H9 (cell line): ENCODE measurements at regions not wholly inside any gene's neighbourhood (a gene's known extent, or its start where the extent isn't known, plus 50 kb on each side); places are given as distances from the start of the nearest gene placed in this dataset.

Experiments
- DNase-seq: peaks from one replicate; pipeline ENCODE4 v3.0.0-alpha.2; 2017
- H2AFZ ChIP-seq: one replicate; pipeline ENCODE4 v1.6.1; 2013; ENCODE audit warnings: mild to moderate bottlenecking, low read length, control low read depth, moderate library complexity
- H2AK5ac ChIP-seq: 2 replicates; pipeline ENCODE4 v1.6.1; 2013; ENCODE audit warnings: low read length, control low read depth, mixed read lengths; ENCODE audit not compliant: insufficient read length
- H2BK120ac ChIP-seq: one replicate; pipeline ENCODE4 v1.6.1; 2013; ENCODE audit warnings: low read depth, mild to moderate bottlenecking, low read length, control low read depth, inconsistent platforms; ENCODE audit not compliant: poor library complexity, severe bottlenecking
- H2BK12ac ChIP-seq: 2 replicates; pipeline ENCODE4 v1.6.1; 2013; ENCODE audit warnings: low read length, control low read depth, mixed read lengths, low read depth; ENCODE audit not compliant: insufficient read length
- H2BK15ac ChIP-seq: 2 replicates; pipeline ENCODE4 v1.6.1; 2013; ENCODE audit warnings: low read depth, low read length, control low read depth
- H2BK20ac ChIP-seq: one replicate; pipeline ENCODE4 v1.6.1; 2013; ENCODE audit warnings: low read depth, mild to moderate bottlenecking, low read length, control low read depth, inconsistent platforms; ENCODE audit not compliant: poor library complexity, severe bottlenecking
- H2BK5ac ChIP-seq: 2 replicates; pipeline ENCODE4 v1.6.1; 2013; ENCODE audit warnings: low read length, control low read depth, mixed read lengths; ENCODE audit not compliant: insufficient read length
- H3K14ac ChIP-seq: 2 replicates; pipeline ENCODE4 v1.6.1; 2013; ENCODE audit warnings: low read length, control low read depth; ENCODE audit not compliant: insufficient read depth
- H3K18ac ChIP-seq: 2 replicates; pipeline ENCODE4 v1.6.1; 2013; ENCODE audit warnings: low read depth, mild to moderate bottlenecking, mixed read lengths, low read length, control low read depth; ENCODE audit not compliant: insufficient read length
- H3K23ac ChIP-seq: 2 replicates; pipeline ENCODE4 v1.6.1; 2013; ENCODE audit warnings: low read length, control low read depth, mixed read lengths, low read depth; ENCODE audit not compliant: insufficient read length
- H3K23me2 ChIP-seq: 2 replicates; pipeline ENCODE4 v1.6.1; 2013; ENCODE audit warnings: low read depth, mild to moderate bottlenecking, mixed read lengths, low read length, control low read depth; ENCODE audit not compliant: insufficient read length, poor library complexity, severe bottlenecking
- H3K27ac ChIP-seq: 2 replicates; pipeline ENCODE4 v1.5.1; 2013; ENCODE audit warnings: low read length, control low read depth, mixed read lengths, low read depth; ENCODE audit not compliant: insufficient read length
- H3K27me3 ChIP-seq: 2 replicates; pipeline ENCODE4 v1.6.1; 2013; ENCODE audit warnings: low read length, control low read depth, inconsistent platforms; ENCODE audit not compliant: insufficient read depth
- H3K4ac ChIP-seq: 2 replicates; pipeline ENCODE4 v1.6.1; 2013; ENCODE audit warnings: low read depth, mild to moderate bottlenecking, control low read depth, inconsistent platforms, low read length, moderate library complexity
- H3K4me1 ChIP-seq: 2 replicates; pipeline ENCODE4 v1.6.1; 2013; ENCODE audit warnings: low read length, control low read depth, inconsistent platforms; ENCODE audit not compliant: insufficient read depth
- H3K4me2 ChIP-seq: 2 replicates; pipeline ENCODE4 v1.6.1; 2013; ENCODE audit warnings: low read length, control low read depth, mixed read lengths; ENCODE audit not compliant: insufficient read length, insufficient read depth
- H3K56ac ChIP-seq: 2 replicates; pipeline ENCODE4 v1.6.1; 2013; ENCODE audit warnings: low read depth, mild to moderate bottlenecking, mixed read lengths, low read length, control low read depth; ENCODE audit not compliant: insufficient read length
- H3K79me1 ChIP-seq: 2 replicates; pipeline ENCODE4 v1.6.1; 2013; ENCODE audit warnings: low read depth, mild to moderate bottlenecking, moderate library complexity, low read length, control low read depth, inconsistent platforms; ENCODE audit not compliant: insufficient read depth, poor library complexity, severe bottlenecking
- H3K79me2 ChIP-seq: 2 replicates; pipeline ENCODE4 v1.6.1; 2013; ENCODE audit warnings: low read length, control low read depth, inconsistent platforms; ENCODE audit not compliant: insufficient read depth
- H3K9ac ChIP-seq: 2 replicates; pipeline ENCODE4 v1.6.1; 2013; ENCODE audit warnings: low read length, control low read depth, mixed read lengths; ENCODE audit not compliant: insufficient read length; ENCODE audit errors: extremely low read depth
- H3K9me3 ChIP-seq: one replicate; pipeline ENCODE4 v1.6.1; 2013; ENCODE audit warnings: low read depth, low read length, inconsistent platforms; ENCODE audit not compliant: control insufficient read depth
- H3T11ph ChIP-seq: one replicate; pipeline ENCODE4 v1.6.1; 2013; ENCODE audit warnings: mild to moderate bottlenecking, low read length, control low read depth, inconsistent platforms
- H4K20me1 ChIP-seq: one replicate; pipeline ENCODE4 v1.6.1; 2013; ENCODE audit not compliant: control insufficient read depth, insufficient read length, insufficient read depth
- H4K5ac ChIP-seq: 2 replicates; pipeline ENCODE4 v1.6.1; 2013; ENCODE audit warnings: low read depth, mild to moderate bottlenecking, mixed read lengths, low read length, control low read depth; ENCODE audit not compliant: insufficient read length
- H4K8ac ChIP-seq: replicated peaks from 2 replicates; pipeline ENCODE4 v1.6.1; 2013; ENCODE audit warnings: low read length, control low read depth, mixed read lengths, low read depth; ENCODE audit not compliant: insufficient read length
- H4K91ac ChIP-seq: 2 replicates; pipeline ENCODE4 v1.6.1; 2013; ENCODE audit warnings: low read depth, mild to moderate bottlenecking, moderate library complexity, mixed read lengths, low read length, control low read depth; ENCODE audit not compliant: insufficient read length
- H3K27ac Mint-ChIP-seq, 3 experiments: 2 replicates in 2 of 3; 3 replicates in 1 of 3; pipeline ENCODE4 v1.8.0; 2020 to 2021; ENCODE audit warnings: mixed read lengths in 3 of 3, mild to moderate bottlenecking in 1 of 3, moderate library complexity in 1 of 3
- H3K27me3 Mint-ChIP-seq: 2 replicates; pipeline ENCODE4 v1.8.0; 2021; ENCODE audit warnings: low read depth, mild to moderate bottlenecking, moderate library complexity, mixed read lengths
- H3K36me3 Mint-ChIP-seq, 3 experiments: 2 replicates in 2 of 3; 3 replicates in 1 of 3; pipeline ENCODE4 v1.8.0; 2020 to 2021; ENCODE audit warnings: low read depth in 3 of 3, mixed read lengths in 3 of 3; ENCODE audit not compliant: insufficient read depth in 1 of 3
- H3K4me1 Mint-ChIP-seq, 2 experiments: 2 replicates each; pipeline ENCODE4 v1.8.0; 2020; ENCODE audit warnings: mixed read lengths in 2 of 2
- H3K4me3 Mint-ChIP-seq, 2 experiments: 2 replicates in 1 of 2; 3 replicates in 1 of 2; pipeline ENCODE4 v1.8.0; 2020 to 2021; ENCODE audit warnings: mild to moderate bottlenecking in 2 of 2, mixed read lengths in 2 of 2, moderate library complexity in 1 of 2
- H3K9me3 Mint-ChIP-seq, 2 experiments: 2 replicates in 1 of 2; 3 replicates in 1 of 2; pipeline ENCODE4 v1.8.0; 2020; ENCODE audit warnings: mild to moderate bottlenecking in 2 of 2, mixed read lengths in 2 of 2, moderate library complexity in 1 of 2
- WGBS: extraction: QIAGEN DNeasy Blood & Tissue Kit; methylation state at CpG from one replicate; pipeline ENCODE4 v1.1.7; 2013; ENCODE audit warnings: missing lambda C conversion rate, low lambda C conversion rate, mixed read lengths; ENCODE audit not compliant: insufficient read length; ENCODE audit errors: extremely low coverage; 5-methylcytosine and 5-hydroxymethylcytosine counted together
- TF ChIP-seq, protein P1 (sequence below): fragments of 200-600 bp; sonication (generic); conservative IDR thresholded peaks from 3 replicates; pipeline ENCODE4 v1.8.0; 2021; ENCODE audit warnings: antibody characterized with exemption, mild to moderate bottlenecking

DNA sequence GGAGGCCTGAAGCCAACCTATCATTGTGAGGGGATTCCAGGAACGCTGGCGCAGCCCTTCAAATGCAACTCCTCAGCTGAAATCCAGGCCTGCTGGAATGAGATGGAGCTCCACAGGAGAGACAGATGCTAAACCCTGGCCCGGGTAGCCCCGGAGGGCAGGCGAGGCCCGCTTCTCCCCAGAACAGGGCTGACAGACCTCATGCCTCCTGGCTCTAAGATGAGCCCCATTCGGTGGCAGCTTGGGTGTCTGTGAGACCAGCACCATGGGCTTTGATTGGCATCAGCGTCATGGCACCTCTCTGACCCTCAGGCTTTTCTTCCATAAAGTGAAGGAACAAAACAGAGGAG lies 382.2 kb downstream of the BCL11B start:
- Histone ChIP-seq H3K9me3 (no peaks in the 10 kb centered on the region), H4K20me1 (no peaks in the 10 kb centered on the region), H2BK12ac (no peak overlapping the region), H2BK15ac (no peak overlapping the region), H3K4me2 (no peak overlapping the region), H4K8ac (no peak overlapping the region), H3K4me1 (no peaks in the 10 kb centered on the region; the same call in 1 of the 2 replicates), H3T11ph (no peak overlapping the region), H3K56ac (no peak overlapping the region), H2BK120ac (no peak overlapping the region), H3K27me3 (no peaks in the 10 kb centered on the region), H2BK20ac (no peak overlapping the region), H3K23ac (no peak overlapping the region), H2AFZ (no peak overlapping the region), H3K14ac (no peak overlapping the region), H3K9ac (no peak overlapping the region), H2AK5ac (no peak overlapping the region), H3K23me2 (no peaks in the 10 kb centered on the region), H3K79me2 (no peaks in the 10 kb centered on the region), H3K18ac (no peak overlapping the region), H3K27ac (no peak overlapping the region), H3K4ac (no peak overlapping the region), H2BK5ac (no peak overlapping the region), H4K5ac (no peak overlapping the region), H4K91ac (no peak overlapping the region), H3K79me1 (no peaks in the 10 kb centered on the region)
- no peak for DNase-seq
- H3K4me1 Mint-ChIP-seq: peaks cover 22 to 33% of the 10 kb centered on the region in 2 experiments
- peaks cover 0 to 7% (median 0%) of the 10 kb centered on the region in 3 experiments; a peak in 5 of 7 replicates for H3K36me3 Mint-ChIP-seq
- no peak overlapping the region for H3K27ac Mint-ChIP-seq
- peaks cover 2 to 7% of the 10 kb centered on the region in 2 experiments; a peak in 4 of 5 replicates for H3K9me3 Mint-ChIP-seq
- WGBS: no CpG with 5 or more reads among the region's 8 CpGs
- peaks cover 9% of the 10 kb centered on the region for H3K27me3 Mint-ChIP-seq
- no peak overlapping the region for H3K4me3 Mint-ChIP-seq
- TF ChIP-seq, protein P1, sequence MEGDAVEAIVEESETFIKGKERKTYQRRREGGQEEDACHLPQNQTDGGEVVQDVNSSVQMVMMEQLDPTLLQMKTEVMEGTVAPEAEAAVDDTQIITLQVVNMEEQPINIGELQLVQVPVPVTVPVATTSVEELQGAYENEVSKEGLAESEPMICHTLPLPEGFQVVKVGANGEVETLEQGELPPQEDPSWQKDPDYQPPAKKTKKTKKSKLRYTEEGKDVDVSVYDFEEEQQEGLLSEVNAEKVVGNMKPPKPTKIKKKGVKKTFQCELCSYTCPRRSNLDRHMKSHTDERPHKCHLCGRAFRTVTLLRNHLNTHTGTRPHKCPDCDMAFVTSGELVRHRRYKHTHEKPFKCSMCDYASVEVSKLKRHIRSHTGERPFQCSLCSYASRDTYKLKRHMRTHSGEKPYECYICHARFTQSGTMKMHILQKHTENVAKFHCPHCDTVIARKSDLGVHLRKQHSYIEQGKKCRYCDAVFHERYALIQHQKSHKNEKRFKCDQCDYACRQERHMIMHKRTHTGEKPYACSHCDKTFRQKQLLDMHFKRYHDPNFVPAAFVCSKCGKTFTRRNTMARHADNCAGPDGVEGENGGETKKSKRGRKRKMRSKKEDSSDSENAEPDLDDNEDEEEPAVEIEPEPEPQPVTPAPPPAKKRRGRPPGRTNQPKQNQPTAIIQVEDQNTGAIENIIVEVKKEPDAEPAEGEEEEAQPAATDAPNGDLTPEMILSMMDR: no peak
